ENCODE measurements at regions not wholly inside any gene's neighbourhood (a gene's known extent, or its start where the extent isn't known, plus 50 kb on each side); places are given as distances from the start of the nearest gene placed in this dataset.

DNA sequence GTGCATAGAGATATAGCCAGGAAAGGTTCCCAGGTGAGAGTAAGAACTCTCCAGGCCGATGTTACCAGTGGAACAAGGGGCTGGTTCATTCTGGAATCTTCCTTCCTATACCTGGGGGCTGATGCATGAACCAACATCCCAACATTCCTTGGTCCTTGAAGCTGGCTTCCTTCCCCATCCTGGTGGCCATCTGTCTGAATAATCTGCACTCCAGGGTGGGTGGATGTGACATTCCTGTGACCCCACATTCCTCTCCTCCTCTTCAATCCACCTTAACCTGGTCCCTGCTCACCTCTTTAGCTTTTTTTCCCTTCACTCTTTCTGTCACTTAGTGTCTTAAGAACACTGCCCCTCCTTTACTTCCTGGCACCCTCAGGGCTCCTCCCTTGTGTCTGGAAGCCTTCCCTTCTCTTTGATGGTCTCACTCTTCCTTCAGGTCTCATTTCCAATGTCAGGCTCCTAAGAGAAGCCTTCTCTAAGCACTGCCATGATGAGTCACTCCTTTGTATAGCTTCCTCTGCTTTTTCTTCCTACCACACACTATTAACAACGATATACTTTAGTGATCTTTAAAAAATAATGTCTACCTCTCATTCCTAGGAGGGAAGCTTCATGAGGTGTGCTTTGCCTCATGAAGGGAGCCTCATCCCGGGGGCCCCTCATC is 80.3 kb downstream of the BOD1 start:
- TF ChIP-seq, protein P1, sequence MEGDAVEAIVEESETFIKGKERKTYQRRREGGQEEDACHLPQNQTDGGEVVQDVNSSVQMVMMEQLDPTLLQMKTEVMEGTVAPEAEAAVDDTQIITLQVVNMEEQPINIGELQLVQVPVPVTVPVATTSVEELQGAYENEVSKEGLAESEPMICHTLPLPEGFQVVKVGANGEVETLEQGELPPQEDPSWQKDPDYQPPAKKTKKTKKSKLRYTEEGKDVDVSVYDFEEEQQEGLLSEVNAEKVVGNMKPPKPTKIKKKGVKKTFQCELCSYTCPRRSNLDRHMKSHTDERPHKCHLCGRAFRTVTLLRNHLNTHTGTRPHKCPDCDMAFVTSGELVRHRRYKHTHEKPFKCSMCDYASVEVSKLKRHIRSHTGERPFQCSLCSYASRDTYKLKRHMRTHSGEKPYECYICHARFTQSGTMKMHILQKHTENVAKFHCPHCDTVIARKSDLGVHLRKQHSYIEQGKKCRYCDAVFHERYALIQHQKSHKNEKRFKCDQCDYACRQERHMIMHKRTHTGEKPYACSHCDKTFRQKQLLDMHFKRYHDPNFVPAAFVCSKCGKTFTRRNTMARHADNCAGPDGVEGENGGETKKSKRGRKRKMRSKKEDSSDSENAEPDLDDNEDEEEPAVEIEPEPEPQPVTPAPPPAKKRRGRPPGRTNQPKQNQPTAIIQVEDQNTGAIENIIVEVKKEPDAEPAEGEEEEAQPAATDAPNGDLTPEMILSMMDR (IDR thresholded peaks at IDR 0.05; ENCODE audit: control extremely low read depth, extremely low read depth, low read depth, missing control alignments): no peak
- no peak for DNase-seq (ENCODE audit: extremely low spot score)
- CTCF ChIA-PET: interaction anchor here (1.3 to 1.4 kb wide), 2 partner anchors 37 to 205 kb away, joined by 3 to 5 read pairs; no protein-coding TSS in a partner anchor
- POLR2A ChIA-PET: no interaction called here

DNA sequence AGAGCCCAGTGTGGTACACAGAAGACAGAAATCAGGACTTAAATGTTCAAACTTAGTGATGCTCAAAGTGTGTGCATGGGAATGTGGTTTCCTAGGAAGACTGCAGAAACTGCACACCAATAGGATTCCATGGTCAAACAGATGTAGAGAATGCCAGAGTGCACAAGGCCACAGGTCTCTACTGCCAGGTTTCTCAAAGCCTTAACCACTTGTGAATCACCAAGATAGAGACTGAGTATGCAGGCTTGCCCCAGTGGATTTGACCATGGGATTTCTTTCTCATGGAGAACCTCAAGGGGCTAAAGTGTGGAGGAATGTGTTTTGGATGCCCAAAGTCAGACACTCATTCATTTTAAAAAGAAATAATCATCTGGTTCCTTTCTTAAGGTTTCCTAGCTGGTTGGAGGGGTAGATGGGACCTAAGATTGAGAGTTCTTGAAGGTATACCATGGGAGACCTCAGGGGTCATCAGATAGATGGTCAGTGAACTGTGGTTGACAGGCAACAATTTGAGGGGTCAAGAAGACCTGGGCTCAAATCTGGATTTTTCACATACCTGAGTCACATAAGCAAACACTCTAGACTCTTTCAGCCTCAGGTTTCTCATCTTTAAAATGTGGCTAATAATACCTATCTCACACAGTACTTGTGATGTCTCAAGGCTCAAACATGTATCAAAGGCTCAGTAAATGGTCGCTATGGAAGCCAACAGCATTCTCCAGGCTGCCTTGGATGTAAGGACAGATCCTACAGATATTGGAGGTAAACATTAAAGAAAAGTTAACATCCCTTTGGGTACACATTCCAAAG is 81.1 kb downstream of the BOD1 start:
- CTCF ChIA-PET: interaction anchor here (0.8 to 1.5 kb wide), 3 partner anchors 21 to 204 kb away, joined by 3 to 5 read pairs (median 4); no protein-coding TSS in a partner anchor
- no peak for DNase-seq (ENCODE audit: extremely low spot score)
- TF ChIP-seq, protein P1 (IDR thresholded peaks at IDR 0.05; ENCODE audit: control extremely low read depth, extremely low read depth, low read depth, missing control alignments): no peak
- POLR2A ChIA-PET: no interaction called here

DNA sequence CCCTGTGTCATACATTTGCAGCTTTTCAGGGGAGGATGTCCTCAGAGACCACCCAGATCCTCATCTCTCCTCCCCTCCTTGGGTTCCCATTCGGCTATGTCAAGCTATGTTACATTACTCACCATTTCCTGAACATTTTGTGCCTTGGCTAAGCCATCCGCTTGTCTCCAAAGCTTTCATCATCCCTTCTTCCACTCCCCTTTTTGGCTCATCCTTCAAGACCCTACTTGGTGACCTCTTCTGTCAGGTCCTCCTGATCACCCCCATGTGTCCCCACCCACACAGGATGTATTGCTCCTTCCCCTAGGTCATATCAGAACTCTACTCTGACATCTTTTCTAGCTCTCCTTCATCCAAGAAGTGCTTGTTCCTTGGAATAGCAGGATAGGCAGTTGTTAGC is 81.8 kb downstream of the BOD1 start:
- CTCF ChIA-PET: interaction anchor here (0.8 to 1.5 kb wide), 2 partner anchors 22 to 38 kb away, joined by 3 to 5 read pairs; no protein-coding TSS in a partner anchor

DNA sequence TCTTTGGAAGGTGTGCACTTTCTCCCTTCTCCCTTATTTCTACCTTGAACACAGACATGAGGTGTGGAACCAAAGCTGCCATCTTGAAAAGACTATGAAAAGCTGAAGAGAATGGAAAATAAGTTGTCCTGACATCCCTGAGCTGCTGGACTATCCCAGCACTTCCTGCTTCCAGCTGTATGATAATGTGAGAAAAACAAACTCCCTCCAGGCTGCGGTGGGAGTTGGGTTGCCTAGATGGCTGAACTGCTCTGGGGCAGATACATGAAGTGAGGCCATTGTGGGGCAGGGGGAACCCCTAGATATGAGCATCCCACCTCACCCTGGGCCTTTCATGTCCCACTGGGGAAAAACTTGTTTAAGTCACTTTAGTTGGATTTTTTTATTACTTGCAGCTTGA is 82.4 kb downstream of the BOD1 start:
- TF ChIP-seq, protein P1 (IDR thresholded peaks at IDR 0.05; ENCODE audit: control extremely low read depth, extremely low read depth, low read depth, missing control alignments): no peak
- CTCF ChIA-PET: interaction anchor here (1.5 kb wide), 1 partner anchor 39 kb away, joined by 5 read pairs; no protein-coding TSS in a partner anchor
- POLR2A ChIA-PET: no interaction called here
- no peak for DNase-seq (ENCODE audit: extremely low spot score)

More for the DNA sequence above, 81.8 kb downstream of the BOD1 start:
- TF ChIP-seq, protein P1 (IDR thresholded peaks at IDR 0.05; ENCODE audit: control extremely low read depth, extremely low read depth, low read depth, missing control alignments): no peak
- DNase-seq (ENCODE audit: extremely low spot score): no peak
- POLR2A ChIA-PET: no interaction called here

DNA sequence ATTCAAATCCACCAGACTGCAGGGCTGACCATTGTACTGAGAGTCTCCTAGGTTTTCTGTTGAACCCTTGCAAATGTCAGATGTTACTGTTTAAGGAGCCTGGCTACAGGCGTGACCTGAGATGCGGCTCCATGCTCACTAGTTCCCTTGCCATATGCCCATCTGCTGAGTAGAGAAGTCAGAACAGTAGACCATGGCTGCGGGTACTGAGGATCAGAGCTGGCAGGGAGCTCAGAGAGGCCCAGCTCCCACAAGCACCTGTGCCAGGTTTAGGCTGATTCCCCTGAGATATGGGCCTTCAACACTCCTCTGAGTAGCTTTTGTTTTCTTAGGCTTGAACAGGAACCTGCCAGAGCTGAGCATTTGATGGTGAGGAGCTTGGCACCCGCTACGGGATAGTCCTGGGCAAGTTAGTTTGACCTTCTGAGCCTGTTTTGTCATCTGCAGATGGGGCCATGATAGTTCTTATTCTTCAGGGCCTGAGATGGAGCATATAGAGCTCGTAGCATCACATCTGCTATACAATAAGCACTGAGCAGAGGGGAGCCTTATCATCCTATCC is 83.7 kb downstream of the BOD1 start:
- no peak for DNase-seq (ENCODE audit: extremely low spot score)
- POLR2A ChIA-PET: no interaction called here
- TF ChIP-seq, protein P1 (IDR thresholded peaks at IDR 0.05; ENCODE audit: control extremely low read depth, extremely low read depth, low read depth, missing control alignments): no peak
- CTCF ChIA-PET: interaction anchor here (0.7 kb wide), 1 partner anchor 40 kb away, joined by 3 read pairs; no protein-coding TSS in a partner anchor

DNA sequence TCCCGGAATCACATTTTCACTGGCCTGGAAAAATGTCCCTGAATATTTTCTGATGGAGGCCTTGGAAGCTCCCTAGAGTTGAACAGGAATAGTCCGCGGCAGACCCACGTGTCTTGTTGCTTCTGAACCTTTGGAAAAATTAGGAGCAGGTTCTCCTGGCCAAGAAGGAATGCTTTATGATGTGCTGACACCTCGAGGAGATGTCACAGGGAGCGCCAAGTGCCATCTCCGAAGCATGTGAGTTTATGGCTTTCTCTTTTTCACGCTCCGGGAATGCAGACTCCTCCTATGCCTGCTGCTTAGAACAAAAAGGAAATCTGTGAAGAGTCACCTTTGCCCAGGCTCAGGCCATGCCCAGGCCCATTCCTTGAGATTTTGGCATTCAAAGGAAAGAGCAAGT is 84.6 kb downstream of the BOD1 start:
- CTCF ChIA-PET: no interaction called here

More for the DNA sequence above, 84.6 kb downstream of the BOD1 start:
- DNase-seq (ENCODE audit: extremely low spot score): no peak
- TF ChIP-seq, protein P1 (IDR thresholded peaks at IDR 0.05; ENCODE audit: control extremely low read depth, extremely low read depth, low read depth, missing control alignments): no peak
- POLR2A ChIA-PET: no interaction called here

Data from GM10248 (cell line).